ENCODE measurements at regions not wholly inside any gene's neighbourhood (a gene's known extent, or its start where the extent isn't known, plus 50 kb on each side); places are given as distances from the start of the nearest gene placed in this dataset.

- Histone ChIP-seq H3K56ac (replicated peaks; ENCODE audit: insufficient read length, low read depth, low read length) (no peak overlapping the region), H3K4me3 (ENCODE audit: extremely low read depth in 1 of 4, insufficient read depth in 2 of 4, low read depth in 3 of 4, low read length in 4 of 4) (no peak overlapping the region), H3K36me3 (ENCODE audit: control insufficient read depth in 2 of 4, insufficient read depth in 4 of 4, low read length in 3 of 4) (no peaks in the 10 kb centered on the region), H3K27ac (ENCODE audit: low read depth, low read length) (no peak overlapping the region), H3K18ac (ENCODE audit: extremely low read depth, low read length) (no peak overlapping the region), H3K4me2 (ENCODE audit: insufficient read depth in 1 of 2, low read depth in 2 of 2, low read length in 2 of 2) (no peak overlapping the region), H3K9ac (replicated peaks in 1 of 4; ENCODE audit: extremely low read depth in 1 of 4, low read depth in 3 of 4, low read length in 3 of 4) (no peak overlapping the region), H2BK5ac (ENCODE audit: low read depth, low read length) (no peak overlapping the region), H2BK12ac (ENCODE audit: low read depth, low read length) (no peak overlapping the region), H2AK5ac (ENCODE audit: low read depth, low read length) (no peak overlapping the region), H3K4me1 (replicated peaks in 1 of 4; ENCODE audit: control insufficient read depth in 3 of 4, insufficient read depth in 4 of 4, low read length in 3 of 4) (no peaks in the 10 kb centered on the region), H2BK20ac (ENCODE audit: low read length) (no peak overlapping the region), H3K79me1 (ENCODE audit: low read depth, low read length) (no peaks in the 10 kb centered on the region), H3K4ac (replicated peaks; ENCODE audit: insufficient read length, low read depth, low read length) (no peak overlapping the region), H2AFZ (ENCODE audit: low read length) (no peak overlapping the region), H3K23me2 (ENCODE audit: low read depth, low read length) (no peaks in the 10 kb centered on the region), H3K23ac (ENCODE audit: insufficient read length) (no peak overlapping the region), H3K27me3 (replicated peaks in 1 of 4; ENCODE audit: control insufficient read depth in 3 of 4, extremely low read depth in 1 of 4, insufficient read depth in 3 of 4, low read length in 3 of 4) (no peaks in the 10 kb centered on the region), H4K5ac (ENCODE audit: insufficient read length, low read depth, low read length) (no peak overlapping the region), H3K14ac (ENCODE audit: insufficient read length) (no peak overlapping the region), H3K9me3 (ENCODE audit: insufficient read depth in 2 of 2, low read depth in 1 of 2, low read length in 1 of 2) (peaks cover 0 to 9% of the 10 kb centered on the region in 2 experiments; a peak in 3 of 4 replicates), H4K20me1 (replicated peaks in 1 of 2; ENCODE audit: control insufficient read depth in 1 of 2, insufficient read depth in 2 of 2, low read length in 2 of 2) (no peaks in the 10 kb centered on the region), H2BK120ac (replicated peaks; ENCODE audit: low read depth, low read length) (no peak overlapping the region), H3K79me2 (ENCODE audit: control insufficient read depth in 1 of 2, insufficient read depth in 2 of 2, low read length in 2 of 2) (no peaks in the 10 kb centered on the region), H4K8ac (ENCODE audit: extremely low read depth, insufficient read depth, low read length) (no peak overlapping the region), H2BK15ac (ENCODE audit: low read length) (no peak overlapping the region), H4K91ac (replicated peaks; ENCODE audit: insufficient read length, low read length) (no peak overlapping the region)
- no peak for TF ChIP-seq CTBP2 (IDR thresholded peaks at IDR 0.05; ENCODE audit: borderline replicate concordance, insufficient read depth, insufficient read length, low read length)
- no peak for TF ChIP-seq KDM1A (IDR thresholded peaks at IDR 0.05; ENCODE audit: borderline replicate concordance, low read length)
- TF ChIP-seq POLR2AphosphoS5 (IDR thresholded peaks at IDR 0.05; ENCODE audit: low read depth, low read length): no peak
- no peak for TF ChIP-seq EGR1 (IDR thresholded peaks at IDR 0.05; ENCODE audit: borderline replicate concordance, low read depth, low read length)
- TF ChIP-seq PHF8 (conservative IDR thresholded peaks at IDR 0.05; ENCODE audit: low read depth, low read length): no peak
- CTCF ChIA-PET (ENCODE audit: partially characterized antibody): no interaction called here
- no peak for DNase-seq (ENCODE audit: low read depth in 1 of 2, low spot score in 2 of 2)
- POLR2A ChIA-PET (ENCODE audit: partially characterized antibody): no interaction called here
- no peak for FAIRE-seq
- WGBS, 2 experiments (ENCODE audit: extremely low coverage in 1 of 2, insufficient coverage in 1 of 2, insufficient read length in 1 of 2, insufficient replicate concordance in 2 of 2, low coverage in 1 of 2, low lambda C conversion rate in 2 of 2, missing lambda C conversion rate in 1 of 2): 83% methylated on average over 1 of the region's 1 CpG; no CpG with 5 or more reads in 1 of the 2 experiments
Observed at GRCh38 chr5:75891736-75892135, 174.5 kb upstream of the POC5 start.

Measured in H1 (cell line).